NCI-H128 (cell line): ENCODE measurements at regions not wholly inside any gene's neighbourhood (a gene's known extent, or its start where the extent isn't known, plus 50 kb on each side); places are given as distances from the start of the nearest gene placed in this dataset.
"Not testable (repeated sequence)": the region's sequence is repeated elsewhere in the genome, so short reads cannot be mapped to it uniquely, and the experiment has no call there.

Experiments used
- DNase-seq: peaks from one replicate; lab custom pipeline; 2025; ENCODE audit not compliant: unreplicated experiment; lab: John Stamatoyannopoulos, UW

DNA sequence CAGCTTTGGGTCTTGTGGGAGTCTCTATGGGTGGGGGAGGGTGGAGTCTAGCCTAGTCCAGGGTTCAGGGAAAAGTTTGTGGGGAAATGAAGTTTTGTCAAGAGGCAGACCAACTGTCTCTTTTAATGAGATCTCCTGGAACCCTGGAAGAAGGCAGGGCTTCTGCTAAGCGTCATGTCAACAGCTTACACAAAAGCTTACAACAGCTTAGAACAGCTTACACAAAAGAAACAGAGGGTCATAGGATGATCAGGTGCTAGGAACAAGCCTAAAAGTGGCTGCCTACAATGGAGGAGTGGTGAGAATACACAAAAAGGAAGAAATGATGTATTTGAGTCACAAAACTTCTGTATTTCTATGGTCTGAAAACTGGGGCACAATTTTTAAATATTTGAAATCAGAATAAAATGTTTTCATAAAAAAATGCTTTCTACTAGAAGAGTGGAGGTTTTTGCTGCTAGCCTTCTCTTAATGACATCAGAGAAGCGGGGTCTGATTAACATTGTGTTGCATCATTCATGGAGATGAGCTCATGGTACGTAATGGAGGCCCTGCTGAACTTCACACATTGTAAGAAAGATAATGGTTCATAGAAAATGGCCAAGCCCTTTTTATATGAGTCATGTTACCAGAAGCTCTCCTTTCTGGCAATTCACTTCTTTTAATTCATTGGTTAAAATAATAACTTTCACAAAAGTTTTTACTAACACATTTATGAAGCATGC is 351.0 kb downstream of the PIK3C3 start:
- DNase-seq, result no peak

DNA sequence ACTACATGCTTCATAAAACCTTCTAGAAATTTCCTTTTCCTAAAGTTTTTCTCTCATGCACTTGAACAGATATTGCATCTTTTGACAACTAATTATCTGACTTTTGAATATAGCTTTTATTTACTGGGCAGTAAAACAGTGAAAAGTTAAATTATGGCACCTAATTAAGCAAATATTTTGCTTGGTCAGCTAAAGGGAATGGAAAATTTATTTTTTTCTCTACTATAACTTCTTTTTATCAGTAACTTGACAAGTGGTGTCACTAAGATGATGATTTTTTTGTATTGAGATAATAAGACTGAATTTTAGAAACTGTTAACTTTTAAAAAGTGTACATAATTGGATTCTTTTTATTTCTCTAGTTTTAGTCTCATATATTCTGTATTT is 351.6 kb downstream of the PIK3C3 start:
- no peak for DNase-seq

DNA sequence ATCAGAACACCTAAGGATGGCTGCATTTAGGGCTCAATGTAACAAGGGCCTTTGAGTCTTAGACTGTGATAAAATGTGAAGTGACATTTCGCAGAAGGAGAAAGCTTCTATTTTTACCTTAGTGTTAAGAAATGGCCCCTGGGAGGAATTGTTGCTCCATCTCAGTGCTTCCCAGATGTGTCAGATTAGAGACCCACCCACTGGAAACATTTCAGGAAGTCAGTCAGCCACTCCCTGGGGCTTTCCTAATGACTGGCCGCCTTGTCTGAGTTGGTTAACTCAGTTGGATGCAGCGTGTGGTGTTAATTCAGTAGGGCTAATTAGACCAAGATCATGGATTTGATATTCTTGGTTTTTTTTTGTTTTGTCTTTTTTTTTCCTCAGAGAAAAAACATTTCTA is 355.9 kb downstream of the PIK3C3 start:
- DNase-seq, result no peak

DNA sequence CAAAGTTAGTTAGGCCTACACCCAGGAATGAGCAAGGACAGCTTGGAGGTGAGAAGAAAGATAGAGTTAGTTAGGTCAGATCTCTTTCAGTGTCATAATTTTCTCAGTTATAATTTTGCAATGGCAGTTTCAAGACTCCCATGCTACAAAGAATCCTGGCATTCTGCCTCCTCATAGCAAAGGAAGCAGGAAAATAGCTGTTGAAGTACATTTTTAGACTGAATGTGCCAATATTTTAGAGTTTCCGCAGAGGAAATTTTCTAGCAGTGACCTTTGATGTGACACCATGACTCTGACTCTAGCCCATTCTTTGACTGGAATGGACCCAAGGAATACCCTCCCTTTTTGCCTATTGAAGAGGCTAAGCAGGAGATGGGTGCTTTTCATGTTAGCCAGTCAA is 371.7 kb downstream of the PIK3C3 start:
- DNase-seq, result no peak

DNA sequence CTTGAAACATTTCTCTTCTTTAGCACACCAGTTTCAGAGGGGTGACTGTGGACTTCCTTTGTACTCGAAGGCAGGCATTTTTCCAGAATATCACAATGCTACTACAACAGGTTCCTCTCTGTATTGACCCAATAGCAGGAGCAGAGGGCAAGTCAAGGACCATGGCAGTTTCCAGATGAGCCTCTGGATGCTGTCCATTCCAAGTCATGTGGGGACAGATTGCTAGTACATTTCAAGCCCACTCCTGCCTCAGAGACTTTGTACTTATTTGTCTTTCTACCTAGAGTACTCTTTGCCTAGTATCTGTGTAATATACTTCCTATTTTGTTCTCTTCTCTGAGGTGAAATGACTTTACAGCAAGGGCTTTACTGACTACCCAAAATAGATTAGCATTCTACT is 373.9 kb downstream of the PIK3C3 start:
- DNase-seq, result no peak

DNA sequence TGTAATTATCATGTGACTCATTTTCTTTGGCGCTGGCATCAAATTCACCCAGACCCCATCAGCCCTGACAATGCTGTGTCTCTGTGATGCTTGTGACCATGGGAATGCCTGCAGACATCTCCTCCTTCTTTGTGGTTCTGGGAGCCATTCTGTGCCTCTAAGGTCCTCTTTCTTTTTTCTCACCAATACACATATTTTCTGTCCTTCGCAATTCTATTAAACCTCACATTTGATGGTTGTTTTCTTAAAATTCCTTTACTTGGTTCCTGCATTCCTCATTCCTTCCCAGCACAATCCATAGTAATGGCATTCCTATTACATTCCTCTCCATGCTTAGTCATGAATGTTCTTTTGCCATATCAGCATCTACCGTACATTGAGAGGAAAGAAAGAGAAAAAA is 375.3 kb downstream of the PIK3C3 start:
- DNase-seq, result no peak

DNA sequence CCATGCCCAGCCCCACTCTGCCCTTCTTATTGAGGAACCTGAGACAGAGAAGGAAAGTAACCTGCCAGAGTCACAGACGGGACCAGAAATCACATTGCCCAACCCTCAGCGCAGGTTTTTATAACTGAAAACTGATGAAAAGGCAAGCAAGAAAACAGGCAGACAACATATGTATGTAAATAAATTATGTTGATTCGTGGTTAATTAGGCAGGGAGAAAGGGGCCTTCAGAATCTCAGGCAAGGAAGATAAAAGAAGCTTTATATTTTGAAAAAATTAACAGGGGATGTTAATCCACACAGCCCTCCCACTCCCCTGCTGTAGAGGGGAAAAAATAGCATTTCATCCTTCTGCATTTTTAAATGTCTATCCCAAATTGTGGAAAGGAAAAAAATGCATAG is 378.5 kb downstream of the PIK3C3 start:
- no peak for DNase-seq

DNA sequence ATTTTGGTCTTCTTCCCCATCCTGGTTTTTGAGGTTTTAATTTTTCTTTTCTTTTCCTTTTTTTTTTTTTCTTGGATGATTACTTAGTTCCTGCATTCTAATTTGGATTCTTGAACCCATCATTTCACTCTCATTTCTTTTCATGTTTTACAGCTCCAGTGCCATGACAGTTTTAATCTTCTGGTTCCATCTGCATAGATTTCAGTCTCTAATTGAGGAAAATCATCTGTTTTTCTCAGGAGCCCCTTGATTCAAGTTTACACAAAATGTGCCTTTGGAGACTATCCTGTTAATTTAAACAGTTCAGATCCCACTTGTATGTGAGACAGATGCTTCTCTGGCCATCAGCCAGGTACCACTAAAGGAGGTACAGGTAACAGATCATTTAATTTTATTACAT is 379.9 kb downstream of the PIK3C3 start:
- DNase-seq, result no peak

DNA sequence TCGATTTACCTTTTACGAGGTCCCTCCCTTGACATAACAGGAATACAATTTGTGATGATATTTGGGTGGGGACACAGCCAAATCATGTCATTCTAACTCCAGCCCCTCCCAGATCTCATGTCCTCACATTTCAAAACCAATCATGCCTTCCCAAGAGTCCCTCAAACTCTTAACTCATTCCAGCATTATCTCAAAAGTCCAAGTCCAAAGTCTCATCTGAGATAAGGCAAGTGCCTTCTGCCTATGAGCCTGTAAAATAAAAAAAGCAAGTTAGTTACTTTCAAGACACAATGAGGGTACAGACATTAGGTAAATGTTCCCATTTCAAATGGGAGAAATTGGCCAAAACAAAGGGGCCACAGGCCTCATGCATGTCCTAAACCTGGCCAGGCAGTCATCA is 381.1 kb downstream of the PIK3C3 start:
- no peak for DNase-seq

DNA sequence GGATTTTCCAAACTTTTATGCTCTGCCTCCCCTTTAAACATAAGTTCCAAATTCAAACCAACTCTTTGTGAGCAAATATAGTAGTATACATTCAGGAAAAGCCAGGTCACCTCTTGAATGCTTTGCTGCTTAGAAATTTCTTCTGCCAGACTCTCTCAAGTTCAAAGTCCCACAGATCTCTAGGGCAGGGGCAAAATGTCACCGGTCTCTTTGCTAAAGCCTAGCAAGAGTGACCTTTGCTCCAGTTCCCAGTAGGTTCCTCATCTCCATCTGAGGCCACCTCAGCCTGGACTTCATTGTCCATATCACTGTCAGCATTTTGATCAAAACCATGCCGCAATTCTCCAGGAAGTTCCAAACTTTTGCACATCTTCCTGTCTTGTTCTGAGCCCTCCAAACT is 382.3 kb downstream of the PIK3C3 start:
- DNase-seq, result not testable (repeated sequence)

DNA sequence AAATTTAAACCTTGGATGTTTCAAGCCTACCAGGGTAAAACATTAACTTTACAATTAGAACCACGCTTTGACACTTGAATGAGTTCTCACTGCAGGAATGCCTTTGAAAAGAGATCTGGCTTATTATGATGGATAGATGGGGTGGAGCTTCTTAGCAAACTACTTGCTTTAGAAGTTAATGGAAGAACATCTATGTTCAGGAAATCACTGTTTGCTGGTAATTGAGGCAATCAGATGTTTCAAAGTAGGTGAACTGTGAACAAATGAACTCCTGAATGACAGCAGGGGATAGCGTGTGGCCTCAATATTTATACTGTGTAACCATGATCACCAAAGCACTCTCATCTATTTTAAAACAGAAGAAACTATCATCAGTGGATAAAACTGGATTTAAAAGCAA is 383.6 kb downstream of the PIK3C3 start:
- DNase-seq, result no peak

DNA sequence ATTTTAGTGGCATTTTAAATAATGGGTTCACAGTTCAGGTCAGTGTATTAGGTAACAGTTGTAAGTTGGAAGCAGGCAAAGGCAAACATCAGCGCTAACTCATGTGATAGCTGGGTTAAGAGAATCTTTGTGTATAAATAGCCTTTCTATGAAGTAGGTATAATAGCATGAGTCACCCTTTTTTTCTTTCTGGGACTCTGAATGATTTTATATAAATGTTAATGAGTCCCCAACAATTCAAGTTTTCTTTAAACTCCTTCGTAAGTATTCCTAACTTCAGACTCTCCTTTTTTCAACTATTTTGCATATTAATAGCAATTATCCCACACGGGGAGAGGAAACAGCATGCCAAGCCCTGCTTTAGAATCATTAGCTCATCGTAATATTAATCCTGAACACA is 384.3 kb downstream of the PIK3C3 start:
- no peak for DNase-seq

DNA sequence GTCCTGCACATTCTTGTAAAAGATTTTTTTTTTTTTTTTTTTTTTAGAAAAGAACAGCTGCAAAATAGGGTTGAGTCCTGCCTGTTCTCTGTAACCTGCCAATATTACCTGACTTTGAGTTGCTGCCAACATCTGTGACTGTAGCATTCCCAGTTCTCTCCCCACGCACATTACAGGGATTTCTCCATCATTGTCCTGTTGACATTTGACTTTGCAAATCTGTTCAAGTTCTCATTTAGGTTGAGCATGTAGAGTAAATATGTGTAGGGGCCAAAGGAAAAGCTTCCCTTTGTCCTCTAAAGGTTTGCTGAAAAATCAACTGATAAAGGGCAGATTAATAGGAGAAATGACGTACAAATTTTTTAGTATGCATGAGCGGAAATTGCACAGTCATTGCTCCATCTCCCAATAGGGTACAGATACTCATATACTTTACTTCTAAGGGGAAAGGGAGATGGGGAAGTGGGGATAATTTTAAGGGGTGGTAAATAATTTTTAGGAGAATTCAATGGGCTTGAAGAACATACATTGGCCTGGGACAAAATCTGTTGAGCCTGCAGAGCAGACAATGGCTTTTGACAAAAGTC is 385.5 kb downstream of the PIK3C3 start:
- no peak for DNase-seq

DNA sequence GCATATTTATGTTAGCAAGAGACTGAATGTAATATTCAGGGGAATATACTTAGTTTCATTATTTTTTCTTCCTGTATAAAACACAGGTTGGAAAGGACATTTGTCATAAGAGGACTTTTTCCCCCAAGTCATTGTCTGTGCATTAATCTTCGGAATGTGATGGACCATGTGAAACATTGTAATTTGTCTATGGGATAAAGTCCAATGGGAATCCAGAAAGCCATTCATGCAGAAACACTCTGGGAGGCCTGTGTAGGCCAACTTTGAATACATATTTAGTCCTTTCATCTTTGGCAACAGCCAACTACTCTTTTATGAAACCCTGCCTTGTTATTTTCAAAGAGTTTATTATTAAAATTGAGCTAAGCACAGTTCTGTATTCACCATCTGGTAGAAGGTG is 386.4 kb downstream of the PIK3C3 start:
- DNase-seq, result no peak

DNA sequence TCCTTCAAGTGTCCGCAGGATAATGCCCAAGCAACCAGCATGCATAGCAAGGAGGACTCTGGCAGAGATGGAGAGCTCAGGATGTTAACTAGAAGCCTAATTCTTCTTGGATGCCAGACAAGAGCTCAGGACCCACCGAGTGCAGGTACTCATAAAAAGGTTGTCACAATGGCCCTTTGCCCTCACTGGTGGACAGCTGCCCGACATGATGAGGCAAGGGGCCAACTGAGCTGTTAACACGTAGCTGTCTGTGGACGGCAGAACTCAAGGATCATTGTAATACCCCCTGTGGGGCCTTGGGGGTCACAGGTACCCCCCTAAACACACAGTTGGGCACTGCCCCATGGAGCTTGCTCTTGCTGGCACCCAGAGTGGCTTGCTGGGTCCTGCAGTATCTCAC is 393.7 kb downstream of the PIK3C3 start:
- DNase-seq, result no peak

DNA sequence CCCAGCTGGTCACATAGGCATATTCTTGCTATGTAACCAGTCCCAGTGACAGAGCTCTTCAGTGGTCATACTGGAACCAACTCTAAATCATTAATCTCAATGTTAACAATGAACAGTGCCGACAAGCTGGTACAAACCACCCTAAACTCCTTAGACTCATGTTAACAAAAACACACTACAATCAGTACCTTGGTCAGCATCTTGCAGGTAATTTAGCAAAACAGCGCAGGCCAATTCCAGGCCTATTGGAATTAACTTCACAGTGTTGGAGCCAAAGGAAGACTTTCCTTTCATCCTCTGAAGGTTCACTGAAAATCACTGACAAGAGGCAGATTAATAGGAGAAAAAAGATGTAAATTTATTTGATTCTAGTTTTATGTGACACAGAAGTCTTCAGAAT is 396.4 kb downstream of the PIK3C3 start:
- DNase-seq, result no peak

DNA sequence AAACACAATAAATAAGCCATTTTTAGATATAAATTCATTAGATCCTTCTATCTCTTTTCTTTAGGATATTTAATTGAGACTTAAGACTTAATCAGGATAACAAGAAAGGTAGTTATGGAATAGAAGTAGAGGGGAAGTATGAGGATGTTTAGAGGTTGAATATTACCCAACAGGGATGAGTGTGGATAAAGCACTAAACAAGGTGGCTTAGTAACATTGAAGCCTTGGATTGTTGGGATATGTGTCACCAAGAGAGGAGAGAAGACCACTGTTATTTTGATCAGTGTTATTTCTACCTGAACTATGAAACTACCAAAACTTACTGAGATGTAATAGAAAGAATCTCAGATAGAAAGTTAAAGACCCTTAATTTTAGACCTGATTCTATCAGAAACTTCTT is 405.7 kb downstream of the PIK3C3 start:
- DNase-seq, result no peak

DNA sequence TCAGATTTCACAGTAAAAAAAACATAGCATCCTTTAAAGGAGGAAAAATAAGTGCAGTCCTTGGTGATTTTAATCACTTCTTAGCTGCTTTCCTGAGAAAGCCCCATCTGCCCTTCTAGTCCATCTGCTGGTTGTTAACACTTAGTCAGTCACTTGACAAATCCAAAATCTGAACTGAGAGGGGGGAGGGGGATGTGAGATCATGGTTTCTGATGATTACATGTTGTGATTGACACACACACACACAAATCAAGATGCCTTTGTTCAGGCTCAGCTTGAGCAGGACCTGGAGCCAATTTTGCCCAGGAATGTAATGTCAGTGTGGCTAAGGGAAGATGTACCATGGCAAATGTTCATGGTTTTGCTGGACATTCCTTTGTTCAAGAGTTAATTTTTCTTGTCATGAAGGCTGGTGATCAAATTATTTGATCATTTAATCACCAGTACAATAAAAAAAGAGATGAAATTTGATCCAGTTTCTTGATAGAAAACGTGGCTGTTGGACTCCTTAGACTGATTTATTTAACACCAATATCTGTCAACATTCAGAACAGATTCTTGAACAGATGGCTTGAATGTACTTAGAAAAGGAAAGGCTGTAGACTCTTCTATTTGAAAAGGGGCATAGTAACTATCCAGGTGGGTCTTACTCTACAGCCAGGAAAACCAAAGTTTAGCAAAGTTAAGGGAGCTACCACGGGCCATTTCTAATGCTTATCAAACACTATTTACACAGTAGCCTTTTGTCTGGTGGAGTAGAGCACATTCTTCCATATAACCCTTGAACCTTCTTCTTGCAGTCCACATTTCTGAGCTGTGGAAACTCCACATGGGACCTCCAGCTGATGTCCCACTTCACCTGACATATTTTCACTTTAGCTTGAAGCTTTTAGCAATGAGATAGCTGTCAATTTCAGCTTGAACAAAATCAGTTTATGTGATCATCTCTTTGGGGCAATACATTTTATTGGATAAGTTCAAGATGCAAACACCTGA is 408.7 kb downstream of the PIK3C3 start:
- no peak for DNase-seq

DNA sequence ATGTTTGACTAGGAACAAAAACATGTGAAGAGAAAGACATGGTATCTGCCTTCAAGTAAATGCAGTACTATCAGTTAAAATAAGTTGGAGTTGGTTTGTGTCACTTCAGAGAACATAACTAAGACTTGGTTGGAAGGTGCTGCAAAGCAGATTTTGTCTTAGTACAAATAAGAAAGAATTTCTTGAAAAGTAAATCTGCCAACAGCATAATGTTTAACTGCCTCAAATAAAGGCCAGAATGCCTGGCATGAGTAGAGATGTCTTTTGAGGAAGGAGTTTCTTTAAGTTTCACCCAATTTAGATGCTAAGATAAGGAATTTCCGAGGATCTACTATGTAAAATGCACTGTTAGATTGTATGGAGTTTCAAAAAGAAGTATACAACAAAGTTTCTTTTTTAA is 409.7 kb downstream of the PIK3C3 start:
- no peak for DNase-seq

DNA sequence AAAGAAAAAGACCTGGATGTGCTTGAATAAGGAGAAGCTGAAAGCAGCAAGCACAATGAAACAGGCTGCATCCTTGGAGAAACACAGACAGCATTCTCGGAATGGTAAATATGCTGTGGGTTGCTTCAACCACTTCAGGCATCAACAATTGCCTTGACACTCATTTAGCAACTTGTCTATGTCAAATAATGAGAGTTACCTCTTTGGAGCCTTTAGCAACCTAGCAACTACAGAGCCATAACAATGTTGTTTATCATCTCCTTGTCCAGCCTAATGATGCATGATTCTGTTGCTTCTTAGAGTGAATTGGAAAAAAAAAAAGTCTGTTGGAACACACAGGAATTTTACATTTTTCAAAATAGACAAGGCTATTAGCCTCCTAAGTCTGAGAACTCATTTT is 410.6 kb downstream of the PIK3C3 start:
- DNase-seq, result no peak

DNA sequence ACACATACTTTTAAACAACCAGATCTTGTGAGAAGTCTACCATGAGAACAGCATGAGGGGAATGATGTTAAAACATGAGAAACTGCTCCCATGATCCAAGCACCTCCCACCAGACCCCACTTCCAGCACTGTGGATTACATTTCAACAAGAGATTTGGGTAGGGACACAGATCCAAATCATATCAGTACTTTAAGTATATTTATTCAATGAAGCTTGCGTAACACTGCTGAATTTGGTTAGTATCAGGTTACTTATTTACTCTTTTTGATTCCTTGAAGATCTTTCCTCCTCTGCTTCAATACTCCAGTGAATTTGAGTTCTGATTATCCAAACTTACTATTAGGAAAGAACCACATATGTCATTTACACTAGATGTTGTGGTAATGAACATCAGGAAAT is 418.6 kb downstream of the PIK3C3 start:
- no peak for DNase-seq

DNA sequence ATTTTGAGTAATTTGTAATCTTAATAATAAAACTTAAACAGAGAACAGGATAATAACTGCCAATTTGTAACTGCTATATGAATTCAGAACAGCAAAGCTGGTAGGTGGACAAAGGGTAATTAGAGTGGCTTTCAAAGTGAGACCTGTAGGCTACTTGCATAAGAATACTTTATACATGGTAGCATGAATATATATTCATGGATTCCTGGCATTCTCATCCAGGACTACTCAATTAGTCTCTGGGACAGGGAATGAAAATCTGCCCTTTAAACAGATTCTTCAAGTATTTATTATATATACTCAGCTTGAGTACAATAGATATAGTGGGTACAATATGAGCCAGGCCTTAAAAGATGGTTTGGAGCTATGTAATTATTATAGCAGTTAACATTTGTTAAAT is 419.9 kb downstream of the PIK3C3 start:
- no peak for DNase-seq
